ENCODE measurements at regions not wholly inside any gene's neighbourhood (a gene's known extent, or its start where the extent isn't known, plus 50 kb on each side); places are given as distances from the start of the nearest gene placed in this dataset.

- DNase-seq, result no peak
These were observed 2292.8 kb downstream of the PCDH9 start for GRCh38 chr13:64937302-64937701.

GRCh38 chr13:64936879-64937278 is 2293.3 kb downstream of the PCDH9 start:
- no peak for DNase-seq

GRCh38 chr13:64935441-64935840 is 2294.7 kb downstream of the PCDH9 start:
- no peak for DNase-seq

GRCh38 chr13:64934569-64935362 is 2295.4 kb downstream of the PCDH9 start:
- DNase-seq, result no peak

- DNase-seq, result no peak
These were observed 2299.5 kb downstream of the PCDH9 start for GRCh38 chr13:64930636-64931035.

- no peak for DNase-seq
These were observed 2301.2 kb downstream of the PCDH9 start for GRCh38 chr13:64928696-64929499.

- no peak for DNase-seq
These were observed 2304.4 kb downstream of the PCDH9 start for GRCh38 chr13:64925727-64926126.

- no peak for DNase-seq
These were observed 2304.9 kb downstream of the PCDH9 start for GRCh38 chr13:64925284-64925683.

GRCh38 chr13:64924401-64924800 is 2305.7 kb downstream of the PCDH9 start:
- no peak for DNase-seq

- no peak for DNase-seq
These were observed 2312.6 kb downstream of the PCDH9 start for GRCh38 chr13:64917566-64917965.

GRCh38 chr13:64912141-64912540 is 2318.0 kb downstream of the PCDH9 start:
- DNase-seq, result no peak

- no peak for DNase-seq
These were observed 2320.0 kb downstream of the PCDH9 start for GRCh38 chr13:64910096-64910495.

- no peak for DNase-seq
These were observed 2321.0 kb downstream of the PCDH9 start for GRCh38 chr13:64909184-64909583.

- DNase-seq, result no peak
These were observed 2330.1 kb downstream of the PCDH9 start for GRCh38 chr13:64900039-64900438.

- no peak for DNase-seq
These were observed 2345.2 kb downstream of the PCDH9 start for GRCh38 chr13:64884976-64885375.

- DNase-seq, result no peak
These were observed 2353.0 kb downstream of the PCDH9 start for GRCh38 chr13:64877176-64877575.

- DNase-seq, result no peak
These were observed 2358.4 kb downstream of the PCDH9 start for GRCh38 chr13:64871742-64872141.

- DNase-seq, result no peak
These were observed 2360.6 kb downstream of the PCDH9 start for GRCh38 chr13:64869539-64869938.

GRCh38 chr13:64867856-64868255 is 2362.3 kb downstream of the PCDH9 start:
- DNase-seq, result no peak

- no peak for DNase-seq
These were observed 2363.8 kb downstream of the PCDH9 start for GRCh38 chr13:64866331-64866730.

- DNase-seq, result no peak
These were observed 2374.6 kb downstream of the PCDH9 start for GRCh38 chr13:64855506-64855905.

GRCh38 chr13:64850017-64850416 is 2380.1 kb downstream of the PCDH9 start:
- DNase-seq, result no peak

GRCh38 chr13:64849196-64849595 is 2380.9 kb downstream of the PCDH9 start:
- DNase-seq, result no peak

GRCh38 chr13:64847767-64848166 is 2382.4 kb downstream of the PCDH9 start:
- DNase-seq, result no peak
